ENCODE measurements at regions not wholly inside any gene's neighbourhood (a gene's known extent, or its start where the extent isn't known, plus 50 kb on each side); places are given as distances from the start of the nearest gene placed in this dataset.
"Not testable (repeated sequence)": the region's sequence is repeated elsewhere in the genome, so short reads cannot be mapped to it uniquely, and the experiment has no call there.

GRCh38 chr2:180621366-180621765, 359.0 kb upstream of the UBE2E3 start:
- peak in 1 of 3 donors; percentile 3 for DNase-seq (ENCODE audit: low read depth in 3 of 3, low spot score in 2 of 3)

- no peak for DNase-seq (ENCODE audit: low read depth in 3 of 3, low spot score in 2 of 3)
Measured at GRCh38 chr2:180618570-180618969, 361.8 kb upstream of the UBE2E3 start.

DNA sequence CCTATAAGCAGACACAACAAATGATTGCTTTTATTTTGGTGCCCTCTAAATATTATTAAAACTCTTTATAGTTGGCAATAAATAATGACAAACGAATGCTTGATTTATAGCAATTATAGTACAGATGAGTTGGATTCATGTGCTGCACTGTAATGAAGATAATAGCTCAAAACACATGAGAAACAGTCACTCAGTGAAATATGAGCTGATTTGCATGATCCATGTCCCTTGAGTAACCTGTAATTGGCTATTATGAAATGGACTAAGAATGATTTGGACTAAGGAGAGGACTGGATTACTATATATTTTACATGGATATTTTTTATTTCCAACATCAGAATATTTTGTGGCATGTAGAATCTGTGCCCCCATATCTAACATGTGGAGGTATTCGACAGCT, 365.6 kb upstream of the UBE2E3 start:
- DNase-seq (ENCODE audit: low read depth in 3 of 3, low spot score in 2 of 3) = no peak

DNA sequence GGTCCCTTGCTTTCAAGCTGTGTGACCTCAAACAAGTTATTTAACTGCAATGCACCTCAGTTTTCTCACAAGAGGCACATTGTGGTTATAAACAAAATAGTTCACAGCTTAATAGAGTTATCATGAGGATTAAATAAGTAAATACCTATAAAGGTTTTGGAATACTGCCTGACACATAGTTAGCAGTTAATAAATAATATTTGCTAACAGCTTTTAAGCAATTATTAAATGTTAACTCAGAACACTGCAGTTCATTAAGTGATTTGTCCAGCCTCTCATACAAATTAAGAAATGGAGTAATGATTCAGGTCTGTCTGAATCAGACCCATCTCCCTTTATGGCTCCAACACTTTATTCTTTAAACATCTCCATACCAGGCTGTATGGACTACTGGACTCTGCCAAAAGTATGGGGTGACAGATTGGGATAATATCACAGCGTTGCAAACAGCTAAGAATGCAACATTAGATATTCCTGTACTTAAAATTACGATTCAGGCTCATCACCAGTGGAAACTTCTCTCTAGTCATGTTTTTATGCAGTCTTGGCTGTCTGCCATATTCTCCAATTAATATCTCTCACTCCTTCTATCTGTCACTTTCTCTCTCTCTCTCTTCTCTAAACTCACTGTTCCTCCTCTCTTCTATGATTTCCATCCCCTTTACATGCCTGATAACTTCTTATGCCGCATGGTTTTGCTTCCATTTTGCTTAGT, 370.6 kb upstream of the UBE2E3 start:
- DNase-seq (ENCODE audit: low read depth in 3 of 3, low spot score in 2 of 3) = no peak

GRCh38 chr2:180607514-180608049, 372.8 kb upstream of the UBE2E3 start:
- no peak for DNase-seq (ENCODE audit: low read depth in 3 of 3, low spot score in 2 of 3)

DNA sequence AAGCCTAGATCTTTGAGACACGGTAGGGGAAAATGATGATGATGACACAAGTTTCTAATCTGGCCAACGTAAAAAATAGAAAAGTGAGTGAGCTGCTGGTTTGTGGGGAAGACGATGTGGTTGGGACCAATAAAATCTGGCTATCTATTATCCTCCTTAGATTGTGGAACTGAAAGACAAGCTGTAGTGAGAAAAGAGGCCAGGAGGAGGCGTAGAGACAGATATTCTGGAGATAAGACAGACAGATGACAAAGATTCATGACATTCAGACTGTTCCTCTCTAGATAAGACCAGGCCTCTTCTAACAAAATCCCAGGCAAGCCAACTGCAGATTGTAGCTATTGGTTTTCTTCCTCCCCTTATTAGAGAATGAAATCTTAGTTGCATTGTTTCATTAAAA, 376.3 kb upstream of the UBE2E3 start:
- DNase-seq (ENCODE audit: low read depth in 3 of 3, low spot score in 2 of 3) = no peak

DNA sequence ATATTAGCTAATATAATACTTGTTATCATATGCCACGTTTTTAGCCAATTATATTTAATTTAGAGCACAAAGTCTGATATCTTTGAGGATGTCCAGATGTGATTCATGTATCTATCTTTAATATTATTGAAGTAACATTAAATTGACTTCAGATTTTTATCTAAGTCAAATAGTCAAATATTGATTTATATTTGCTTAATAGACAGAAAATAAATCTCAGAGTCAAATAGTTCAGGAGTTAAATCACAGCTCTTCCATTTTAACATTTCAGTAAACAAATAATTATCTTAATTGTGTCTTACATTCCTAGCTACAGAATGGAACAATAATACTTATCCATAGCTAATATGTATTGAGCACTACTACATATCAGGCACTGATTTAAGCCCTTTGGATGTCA, 379.4 kb upstream of the UBE2E3 start:
- DNase-seq (ENCODE audit: low read depth in 3 of 3, low spot score in 2 of 3) = no peak

- no peak for DNase-seq (ENCODE audit: low read depth in 3 of 3, low spot score in 2 of 3)
Measured at GRCh38 chr2:180599804-180600203, 380.6 kb upstream of the UBE2E3 start.

DNA sequence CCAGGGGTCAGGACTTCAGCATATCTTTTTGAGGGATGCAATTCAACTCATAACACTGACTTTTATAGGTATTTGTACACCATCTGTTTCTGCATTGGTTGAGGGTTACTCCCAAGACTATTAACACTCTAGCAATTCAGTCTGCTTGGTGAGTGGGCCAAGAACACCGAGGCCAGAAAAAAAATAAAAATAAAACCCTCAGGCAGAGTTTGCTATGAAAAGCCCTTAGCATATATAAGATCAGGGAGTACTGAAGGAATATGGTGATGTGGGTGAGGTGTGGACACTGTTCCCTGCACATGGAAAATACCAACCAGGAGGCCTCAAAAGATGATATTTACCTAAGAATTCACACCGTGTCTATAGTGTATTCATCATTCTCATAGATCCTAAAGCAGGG, 383.2 kb upstream of the UBE2E3 start:
- DNase-seq (ENCODE audit: low read depth in 3 of 3, low spot score in 2 of 3) = no peak

DNA sequence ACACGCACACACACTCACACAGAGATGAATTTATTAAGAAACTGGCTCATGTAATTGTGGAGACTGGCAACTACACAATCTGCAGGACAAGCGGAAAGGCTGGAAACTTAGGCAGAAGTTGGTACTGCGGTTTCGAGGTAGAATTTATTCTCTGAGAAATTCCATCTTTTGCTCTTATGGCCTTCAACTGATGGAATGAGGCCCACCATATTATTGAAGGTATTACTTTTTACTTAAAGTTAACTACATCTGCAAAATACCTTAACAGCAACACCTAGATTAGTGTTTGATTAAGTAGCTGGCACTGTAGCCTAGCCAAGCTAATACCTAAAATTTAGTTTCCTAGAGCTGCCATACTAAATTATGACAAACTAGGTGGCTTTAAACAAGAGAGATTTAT, 384.0 kb upstream of the UBE2E3 start:
- DNase-seq (ENCODE audit: low read depth in 3 of 3, low spot score in 2 of 3) = no peak

DNA sequence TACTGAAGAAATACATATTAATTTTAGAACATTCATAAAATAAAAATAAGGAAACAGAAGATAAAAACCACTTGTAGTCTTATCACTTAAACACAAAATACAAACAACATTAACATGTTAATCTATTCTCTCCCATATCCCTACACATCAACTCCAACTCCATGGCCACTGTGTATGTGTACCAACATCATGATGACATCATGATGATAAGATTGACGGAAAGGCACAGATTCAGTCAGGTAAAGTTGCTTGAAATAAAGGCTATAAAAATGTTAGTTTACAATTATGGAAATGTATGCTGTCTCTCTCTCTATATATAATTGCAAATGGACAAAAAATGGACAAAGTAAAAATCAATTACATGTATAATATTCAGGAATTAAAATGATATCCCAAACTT, 388.5 kb upstream of the UBE2E3 start:
- DNase-seq (ENCODE audit: low read depth in 3 of 3, low spot score in 2 of 3) = no peak

DNA sequence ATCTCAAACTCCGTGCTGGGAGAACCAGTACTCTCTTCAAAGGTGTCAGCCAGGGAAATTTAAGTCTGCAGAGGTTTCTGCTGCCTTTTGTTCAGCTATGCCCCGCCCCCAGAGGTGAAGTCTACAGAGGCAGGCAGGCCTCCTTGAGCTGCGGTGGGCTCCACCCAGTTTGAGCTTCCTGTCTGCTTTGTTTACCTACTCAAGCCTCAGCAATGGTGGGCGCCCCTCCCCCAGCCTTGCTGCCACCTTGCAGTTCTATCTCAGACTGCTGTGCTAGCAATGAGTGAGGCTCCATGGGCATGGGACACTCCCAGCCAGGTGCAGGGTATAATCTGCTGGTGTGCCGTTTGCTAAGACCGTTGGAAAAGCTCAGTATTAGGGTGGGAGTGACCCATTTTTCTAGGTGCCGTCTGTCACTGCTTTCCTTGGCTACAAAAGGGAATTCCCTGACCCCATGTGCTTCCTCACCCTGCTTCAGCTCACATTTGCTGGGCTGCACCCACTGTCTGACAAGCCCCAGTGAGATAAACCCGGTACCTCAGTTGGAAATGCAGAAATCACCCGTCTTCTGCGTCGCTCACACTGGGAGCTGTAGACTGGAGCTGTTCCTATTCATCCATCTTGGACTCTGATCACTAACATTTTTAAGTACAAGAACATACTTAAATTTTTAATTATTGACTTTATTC, 389.2 kb upstream of the UBE2E3 start:
- DNase-seq (ENCODE audit: low read depth in 3 of 3, low spot score in 2 of 3) = not testable (repeated sequence)

- no peak for DNase-seq (ENCODE audit: low read depth in 3 of 3, low spot score in 2 of 3)
Measured at GRCh38 chr2:180583441-180584140, 396.8 kb upstream of the UBE2E3 start.

DNA sequence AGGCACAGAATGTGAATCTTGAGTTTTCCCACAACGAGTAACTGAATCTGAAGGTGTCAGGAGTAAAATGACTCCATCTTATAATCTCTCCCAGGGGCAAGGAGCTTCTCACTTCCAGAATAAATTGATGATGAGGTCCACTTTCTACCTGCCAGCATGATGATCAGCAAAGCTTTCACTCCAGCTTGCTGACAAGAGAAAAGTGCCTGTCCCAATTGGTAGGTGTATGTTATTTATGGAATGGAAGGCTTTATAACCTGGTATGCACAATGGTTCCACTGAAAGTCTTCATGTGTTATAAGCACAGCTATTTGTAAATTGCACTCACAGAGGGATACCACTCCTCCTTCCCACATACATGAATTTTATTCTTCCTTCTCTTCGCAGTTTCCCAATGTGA, 401.0 kb upstream of the UBE2E3 start:
- no peak for DNase-seq (ENCODE audit: low read depth in 3 of 3, low spot score in 2 of 3)

DNA sequence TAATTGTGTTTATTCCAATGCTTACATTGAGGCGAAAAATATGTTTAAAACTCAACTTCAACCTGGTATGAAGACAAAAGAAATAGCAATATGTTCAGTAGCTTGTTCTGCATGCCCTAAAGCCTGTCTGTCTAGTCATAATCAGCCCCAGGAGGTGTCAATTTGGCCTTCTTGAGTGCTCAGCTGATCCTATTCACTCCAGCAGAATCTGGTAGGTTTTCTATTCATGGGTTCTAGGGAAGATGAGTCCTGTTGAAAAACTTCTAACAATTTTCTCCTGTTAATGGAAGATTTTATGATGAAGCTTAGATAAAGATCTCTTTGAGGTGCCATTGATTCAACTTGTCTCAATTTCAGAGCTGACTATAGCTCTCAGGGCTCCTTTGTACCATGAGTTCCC, 402.0 kb upstream of the UBE2E3 start:
- no peak for DNase-seq (ENCODE audit: low read depth in 3 of 3, low spot score in 2 of 3)

DNA sequence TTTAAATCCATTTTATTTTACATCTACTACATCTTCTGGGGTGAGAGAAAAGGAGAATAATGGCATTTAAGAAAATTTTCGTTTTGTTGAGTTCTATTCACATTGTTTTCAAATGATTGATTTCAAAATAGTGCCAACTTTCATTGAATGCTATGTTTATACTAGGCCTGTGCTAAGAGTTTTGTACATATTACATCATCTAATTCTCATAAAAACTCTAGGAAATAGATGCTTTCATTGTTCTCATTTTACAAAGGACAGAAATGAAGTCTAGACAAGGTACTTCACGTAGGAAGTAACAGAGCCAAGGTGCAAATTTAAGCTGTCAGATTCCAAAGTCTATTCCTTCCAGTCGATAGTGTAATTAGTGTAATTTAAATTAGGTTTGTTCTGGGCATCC, 402.8 kb upstream of the UBE2E3 start:
- DNase-seq (ENCODE audit: low read depth in 3 of 3, low spot score in 2 of 3) = no peak

DNA sequence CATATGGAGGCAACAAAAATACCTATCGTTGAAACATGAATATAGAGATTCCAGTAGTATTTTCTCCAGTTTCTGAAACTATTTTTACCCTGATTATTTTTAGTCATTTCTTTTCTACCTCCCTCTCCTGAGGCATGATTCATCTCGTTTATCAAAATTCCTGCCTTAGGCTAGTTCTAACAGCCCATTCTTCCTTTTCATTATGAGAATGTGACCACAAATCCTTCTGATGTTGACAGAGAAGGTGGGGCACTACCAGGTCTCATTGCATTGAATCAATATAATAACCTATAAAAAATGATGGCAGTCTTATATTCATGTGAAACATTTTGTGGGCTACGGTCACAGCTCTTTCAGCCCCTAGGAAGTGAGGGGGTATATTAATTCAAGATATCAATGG, 406.5 kb upstream of the UBE2E3 start:
- DNase-seq (ENCODE audit: low read depth in 3 of 3, low spot score in 2 of 3) = no peak

DNA sequence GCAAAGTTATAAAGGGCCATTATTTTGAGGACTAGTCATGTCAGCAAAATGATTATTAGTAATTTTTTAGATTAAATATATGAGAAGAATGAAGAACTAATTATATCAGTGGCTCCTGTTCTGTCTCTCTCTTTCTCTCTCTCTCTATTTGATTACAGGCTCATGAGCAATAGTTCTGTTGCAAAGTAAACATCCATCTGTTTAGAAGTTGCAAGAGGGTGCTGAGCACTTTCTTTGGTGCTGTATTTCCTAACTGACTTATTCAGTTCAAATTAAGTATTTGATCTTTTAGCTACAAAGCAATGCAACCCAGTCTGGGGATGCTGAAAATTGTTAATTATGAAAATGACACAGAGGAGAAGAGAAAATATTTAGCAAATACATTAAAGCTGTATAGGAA, 408.1 kb upstream of the UBE2E3 start:
- DNase-seq (ENCODE audit: low read depth in 3 of 3, low spot score in 2 of 3) = no peak

DNA sequence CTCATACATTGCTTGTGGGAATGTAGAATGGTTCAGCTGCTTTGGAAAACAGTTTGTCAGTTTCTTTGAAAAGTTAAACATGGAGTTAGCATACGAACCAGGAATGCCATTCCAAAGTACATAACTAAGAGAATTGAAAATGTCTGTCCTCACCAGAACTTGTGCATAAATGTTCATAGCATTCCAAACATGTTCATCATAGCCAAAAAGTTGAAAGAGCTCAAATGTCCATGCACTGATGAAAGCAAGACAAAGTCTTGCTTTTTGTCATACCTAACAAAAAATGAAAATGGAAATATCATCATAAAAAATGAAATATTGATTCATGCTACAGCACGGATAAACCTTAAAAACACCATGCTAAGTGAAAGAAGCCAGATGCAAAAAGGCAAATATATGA, 408.8 kb upstream of the UBE2E3 start:
- DNase-seq (ENCODE audit: low read depth in 3 of 3, low spot score in 2 of 3) = no peak

DNA sequence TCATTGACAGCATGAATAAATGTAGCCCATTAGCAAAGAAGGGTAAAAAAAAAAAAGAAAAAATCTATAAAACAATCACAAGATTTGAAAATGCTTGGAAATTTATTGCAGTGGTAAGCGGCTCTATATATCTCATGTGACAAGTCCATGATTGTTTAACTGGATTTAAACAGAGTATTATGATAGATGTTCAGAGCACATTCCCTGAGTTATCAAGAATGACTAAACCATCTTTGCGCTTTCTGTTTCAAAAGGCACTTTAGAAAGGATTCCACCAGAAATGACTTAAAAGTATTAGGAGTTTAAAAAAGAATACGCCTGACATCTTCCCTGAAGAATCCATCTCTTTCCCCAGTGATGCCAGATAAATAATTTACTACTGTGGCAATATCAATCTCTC, 409.5 kb upstream of the UBE2E3 start:
- no peak for DNase-seq (ENCODE audit: low read depth in 3 of 3, low spot score in 2 of 3)

- DNase-seq (ENCODE audit: low read depth in 3 of 3, low spot score in 2 of 3) = no peak
Measured at GRCh38 chr2:180564051-180564450, 416.4 kb upstream of the UBE2E3 start.

DNA sequence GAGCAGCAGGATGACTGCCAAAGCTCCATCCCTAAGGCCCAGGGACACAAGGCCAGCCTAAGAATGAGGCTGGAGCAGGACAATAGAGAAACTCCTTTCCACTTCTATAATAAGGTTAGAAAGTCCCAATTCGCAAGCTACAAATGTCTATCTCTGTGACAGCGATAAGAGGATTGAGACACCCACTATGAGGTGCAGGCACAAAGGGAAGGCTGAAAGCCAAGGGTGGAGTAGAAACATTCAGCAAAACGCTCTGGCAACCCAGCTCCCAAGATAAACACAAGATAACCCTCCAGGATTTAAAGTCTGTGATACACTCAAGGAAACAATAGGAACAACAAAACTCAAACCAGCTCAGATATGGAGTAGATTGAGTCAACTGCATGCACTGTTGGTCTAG, 418.0 kb upstream of the UBE2E3 start:
- no peak for DNase-seq (ENCODE audit: low read depth in 3 of 3, low spot score in 2 of 3)

Data from right renal cortex interstitium (tissue), 3 donors.